ENCODE measurements at regions not wholly inside any gene's neighbourhood (a gene's known extent, or its start where the extent isn't known, plus 50 kb on each side); places are given as distances from the start of the nearest gene placed in this dataset.

- no peak for DNase-seq
Measured at GRCh38 chr3:13207975-13208705, 134.9 kb upstream of the IQSEC1 start.

DNA sequence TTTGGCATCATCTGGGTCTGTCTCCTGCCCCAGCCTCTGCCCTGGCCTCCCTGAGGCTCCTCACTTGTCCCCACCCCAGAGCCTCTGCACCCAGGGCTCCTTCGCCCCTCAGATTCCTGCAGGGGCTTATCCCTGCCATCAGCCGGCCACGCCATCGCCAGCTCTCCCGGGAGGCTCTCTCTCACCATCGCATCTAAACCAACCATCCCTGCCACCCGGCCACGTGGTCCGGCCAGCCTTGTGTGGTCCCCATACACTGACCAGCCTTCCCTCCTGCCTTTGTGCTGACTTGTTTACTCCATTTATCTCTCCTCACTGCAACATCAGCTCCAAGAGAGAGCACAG is 134.3 kb upstream of the IQSEC1 start:
- no peak for DNase-seq

DNA sequence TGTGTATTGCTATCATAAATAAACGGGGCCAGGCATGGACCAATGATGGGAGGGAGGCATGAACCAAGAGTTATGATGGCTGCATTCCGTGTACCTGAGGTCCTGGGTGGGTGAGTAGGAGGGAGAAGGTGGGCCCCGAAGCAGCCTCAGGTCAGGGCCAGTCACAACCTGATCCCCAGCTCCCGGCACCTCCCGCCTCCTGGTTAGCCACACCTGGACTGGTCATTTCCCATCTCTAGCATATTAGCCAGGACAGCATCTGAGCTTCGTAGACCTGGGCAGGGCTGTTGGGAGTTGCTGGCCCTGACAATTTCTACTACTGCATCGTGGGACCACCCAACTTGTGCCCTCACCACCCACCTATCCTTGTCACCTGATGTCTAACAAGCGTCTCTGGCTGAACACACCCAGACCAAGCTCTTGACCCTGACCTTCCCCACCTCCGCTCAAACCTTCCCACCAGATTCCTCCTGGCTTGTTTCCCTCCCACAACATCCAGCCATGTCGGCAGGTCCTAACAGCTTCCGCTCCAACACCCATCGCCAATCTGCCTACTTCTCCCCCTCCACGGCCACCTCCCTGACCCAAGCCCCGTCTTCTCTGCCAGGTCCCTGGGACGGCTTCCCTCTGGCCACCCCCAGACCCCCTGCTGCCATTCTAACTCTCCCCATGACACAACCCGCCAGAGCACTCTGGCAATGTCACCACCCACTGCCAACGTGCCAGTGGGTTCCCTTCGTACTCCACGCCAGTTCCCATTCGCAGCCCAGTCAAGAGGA is 133.8 kb upstream of the IQSEC1 start:
- DNase-seq: no peak

DNA sequence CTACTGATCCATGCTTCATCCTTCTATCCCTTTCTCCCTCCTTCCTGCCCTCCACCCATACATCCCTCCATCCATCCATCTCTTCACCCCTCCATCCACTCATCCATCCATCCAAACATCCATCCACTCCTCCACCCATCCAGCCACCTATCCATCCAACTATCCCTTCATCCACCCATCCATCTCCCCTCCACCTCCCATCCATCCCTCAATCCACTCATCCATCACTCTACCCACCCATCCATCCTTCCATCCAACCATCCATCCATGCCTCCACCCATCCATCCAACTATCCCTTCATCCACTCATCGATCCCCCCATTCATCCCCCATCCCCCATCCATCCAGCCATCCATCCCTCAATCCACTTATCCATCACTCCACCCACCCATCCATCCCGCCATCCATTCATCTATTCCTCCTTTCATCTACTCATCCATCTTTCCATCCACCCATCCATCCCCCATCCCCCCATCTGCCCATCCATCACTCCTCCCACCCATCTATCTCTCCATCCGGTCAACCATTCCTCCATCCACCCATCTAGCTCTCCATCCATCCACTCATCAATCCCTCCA is 132.4 kb upstream of the IQSEC1 start:
- DNase-seq: no peak

GRCh38 chr3:13204177-13204581 is 130.9 kb upstream of the IQSEC1 start:
- no peak for DNase-seq

DNA sequence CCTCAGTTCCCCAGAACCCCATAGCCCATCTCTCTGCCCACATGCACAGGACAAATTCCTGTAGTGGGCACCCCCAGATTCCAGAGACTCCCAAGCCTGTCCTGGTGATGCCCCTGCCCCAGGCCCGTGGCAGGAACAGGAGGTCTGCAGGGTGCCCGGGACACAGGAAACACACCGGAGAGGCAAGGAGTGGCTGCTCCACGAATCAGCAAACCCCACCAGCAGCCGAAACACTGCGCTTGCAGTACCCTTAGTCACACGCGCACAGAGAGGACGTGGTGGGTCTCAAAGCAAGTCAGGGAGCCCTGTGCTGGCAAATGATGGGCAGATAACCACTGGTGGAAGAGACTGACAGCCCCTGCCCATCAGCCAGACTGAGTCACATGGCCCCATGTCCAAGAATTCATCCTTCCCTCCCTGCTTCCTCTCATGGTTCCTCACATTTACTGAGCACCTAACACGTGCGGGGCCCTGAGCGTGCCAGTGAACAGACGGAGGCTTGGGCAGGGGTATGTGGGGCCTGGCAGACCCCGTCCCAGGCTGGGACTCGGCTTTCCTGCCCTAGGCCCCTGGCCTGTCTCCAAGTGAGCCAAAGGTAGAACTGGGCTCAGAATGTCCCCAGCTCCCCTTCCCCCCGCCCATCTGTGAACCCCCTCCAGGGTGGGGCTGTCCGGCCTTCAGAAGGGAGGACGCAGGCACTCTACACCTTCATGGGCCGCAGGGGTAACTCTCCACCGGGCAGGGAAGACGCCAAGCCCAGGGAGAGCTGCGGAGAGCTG is 130.4 kb upstream of the IQSEC1 start:
- DNase-seq: no peak

DNA sequence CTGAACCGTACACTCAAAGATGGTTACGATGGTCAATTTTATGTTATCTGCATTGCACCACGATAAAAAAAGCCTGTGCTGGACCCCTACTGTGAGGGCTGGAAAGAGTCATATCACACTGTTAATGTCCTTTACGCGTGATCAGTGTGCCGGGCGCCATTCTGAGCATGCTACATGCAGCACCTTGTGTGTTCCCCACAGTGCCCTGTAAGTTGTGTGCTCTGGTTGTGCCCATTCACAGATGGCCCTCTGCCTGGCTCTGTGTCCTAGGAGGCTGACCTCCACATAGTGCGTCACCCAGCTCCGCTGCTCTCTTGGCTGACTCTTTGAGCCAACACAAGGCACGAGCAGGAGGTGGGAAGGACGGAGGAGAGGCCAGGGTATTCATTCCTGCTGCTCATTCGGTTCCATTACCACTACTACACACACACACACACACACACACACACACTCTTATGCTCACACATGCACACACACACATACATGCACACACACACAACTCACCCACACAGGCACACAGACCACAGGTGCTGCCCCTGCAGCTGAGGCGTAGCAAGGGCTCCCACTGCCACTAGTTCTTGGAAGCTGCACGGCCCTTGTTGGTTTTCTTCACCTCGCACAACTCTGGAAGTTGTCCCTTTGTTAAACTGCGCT is 129.6 kb upstream of the IQSEC1 start:
- DNase-seq: no peak

GRCh38 chr3:13201851-13202250 is 128.6 kb upstream of the IQSEC1 start:
- DNase-seq: no peak

DNA sequence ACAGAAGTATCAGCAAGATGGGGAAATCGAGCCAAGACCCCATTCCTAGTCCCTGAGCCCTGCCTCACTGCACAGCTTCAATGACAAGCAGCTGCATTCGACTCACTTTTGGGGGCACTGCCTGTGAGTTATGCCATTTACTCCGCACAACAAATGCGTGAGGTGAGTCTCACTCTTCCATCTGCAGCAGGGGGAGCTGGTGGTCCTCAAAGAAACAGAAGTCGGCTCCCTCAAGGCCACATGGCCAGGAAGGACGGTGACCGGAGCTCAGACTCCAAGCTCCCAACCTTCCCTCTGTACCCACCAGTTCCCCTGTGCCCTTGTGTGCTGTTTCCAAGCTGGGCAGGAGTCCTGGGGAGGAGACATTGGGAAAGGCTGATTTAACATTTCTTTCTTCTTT is 127.7 kb upstream of the IQSEC1 start:
- DNase-seq: no peak

DNA sequence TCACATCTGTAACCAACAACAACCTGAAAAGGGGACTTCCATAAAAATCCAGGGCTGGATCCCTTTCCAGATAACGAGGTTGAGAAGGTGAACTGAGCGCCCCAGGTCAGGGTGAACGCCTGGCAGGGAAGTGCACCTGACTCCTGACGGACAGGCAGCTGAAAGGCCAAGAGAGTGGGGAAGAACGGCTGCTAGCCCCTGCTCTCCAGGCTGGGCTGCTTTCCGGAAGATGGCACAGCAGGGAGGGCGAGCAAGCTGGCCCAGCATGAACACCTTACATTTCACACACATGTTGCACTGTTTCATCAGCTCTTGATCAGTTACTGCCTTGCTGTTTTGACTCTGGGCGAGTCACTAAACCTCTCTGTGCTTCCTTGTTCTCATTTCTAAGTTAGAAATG is 127.2 kb upstream of the IQSEC1 start:
- no peak for DNase-seq

- no peak for DNase-seq
Measured at GRCh38 chr3:13199899-13200451, 126.7 kb upstream of the IQSEC1 start.

GRCh38 chr3:13199006-13199776 is 126.0 kb upstream of the IQSEC1 start:
- no peak for DNase-seq

DNA sequence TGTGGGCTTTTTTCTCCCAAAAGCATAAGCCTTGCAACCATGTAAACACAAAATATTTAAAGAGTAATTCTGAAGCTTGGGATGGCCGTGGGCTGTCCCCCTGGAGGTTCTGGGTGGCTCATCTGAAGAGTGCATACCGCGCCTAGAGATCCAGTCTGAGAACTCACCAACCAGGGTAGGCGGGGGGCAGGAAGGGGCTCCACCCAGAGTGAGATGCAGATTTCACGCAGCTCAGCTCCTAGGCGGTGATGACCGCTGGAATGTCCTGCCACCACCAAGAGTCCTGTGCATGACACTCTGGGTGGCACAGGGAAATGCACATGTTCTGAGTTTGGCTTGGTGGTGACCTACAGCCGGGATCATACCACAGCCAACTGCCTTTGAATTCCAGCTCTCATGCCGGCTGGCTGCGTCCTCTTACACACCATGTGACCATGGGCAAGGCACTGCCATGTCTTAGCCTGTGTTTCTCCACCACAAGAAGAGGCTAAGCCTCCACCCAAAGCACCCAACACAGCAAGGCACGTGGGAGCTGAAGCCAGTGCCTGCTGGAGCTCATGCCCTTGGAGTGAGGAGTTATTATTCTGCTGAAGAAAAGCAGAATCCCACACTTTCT is 125.1 kb upstream of the IQSEC1 start:
- no peak for DNase-seq

DNA sequence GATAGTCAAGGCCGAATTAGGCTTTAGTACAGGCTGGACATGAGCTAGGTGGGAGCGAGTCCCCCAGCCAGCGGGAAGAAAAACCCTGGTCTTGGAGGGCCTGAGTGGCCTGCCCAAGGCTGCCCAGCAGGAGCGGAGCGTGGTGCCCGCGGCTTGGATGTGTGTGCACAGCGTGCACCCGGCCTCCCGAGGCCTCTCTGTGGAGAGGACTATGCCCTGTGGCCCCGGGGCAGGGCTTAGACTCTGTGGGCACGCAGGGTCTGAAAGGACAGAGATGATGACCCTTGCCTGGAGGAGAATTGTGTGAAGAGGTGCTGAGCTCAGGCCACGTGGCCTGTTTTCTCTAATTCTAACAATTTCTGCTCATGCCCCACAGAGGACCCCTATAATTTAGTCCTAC is 124.6 kb upstream of the IQSEC1 start:
- DNase-seq: no peak

DNA sequence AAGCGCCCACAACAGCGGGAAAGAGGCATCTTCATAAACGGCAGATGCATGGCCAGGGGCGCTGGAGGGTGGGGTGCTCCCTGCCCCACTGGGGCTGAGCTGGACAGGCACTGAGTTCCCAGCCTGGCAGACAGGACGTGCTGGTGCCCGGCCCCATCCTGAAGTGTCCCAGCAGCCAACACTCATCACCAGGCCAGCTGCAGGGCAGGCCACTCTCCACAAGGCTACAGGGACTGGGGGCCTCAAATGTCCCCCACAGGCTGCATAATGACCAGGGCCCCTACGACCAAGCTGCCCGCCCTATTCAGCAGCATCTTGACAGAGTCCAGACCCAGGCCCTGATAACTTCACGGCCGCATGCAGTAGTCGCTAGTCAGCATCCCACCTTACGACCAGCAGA is 124.1 kb upstream of the IQSEC1 start:
- no peak for DNase-seq

DNA sequence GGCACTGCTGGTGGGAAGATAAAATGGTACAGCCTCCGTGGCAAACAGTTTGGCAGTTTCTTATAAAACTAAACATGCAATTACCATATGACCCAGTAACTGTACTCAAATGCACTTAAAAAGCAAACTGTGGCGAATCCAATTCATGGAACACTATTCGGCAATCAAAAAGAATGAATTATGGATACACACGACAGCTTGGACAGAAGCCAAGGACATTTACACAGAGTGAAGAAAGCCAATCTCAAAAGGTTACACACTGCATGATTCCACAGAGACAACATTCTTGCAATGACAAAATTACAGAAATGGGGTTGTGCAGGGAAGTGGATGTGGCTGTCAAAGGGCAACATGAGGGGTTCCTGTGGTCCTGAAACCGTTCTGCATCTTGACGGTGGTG is 122.1 kb upstream of the IQSEC1 start:
- DNase-seq: no peak

DNA sequence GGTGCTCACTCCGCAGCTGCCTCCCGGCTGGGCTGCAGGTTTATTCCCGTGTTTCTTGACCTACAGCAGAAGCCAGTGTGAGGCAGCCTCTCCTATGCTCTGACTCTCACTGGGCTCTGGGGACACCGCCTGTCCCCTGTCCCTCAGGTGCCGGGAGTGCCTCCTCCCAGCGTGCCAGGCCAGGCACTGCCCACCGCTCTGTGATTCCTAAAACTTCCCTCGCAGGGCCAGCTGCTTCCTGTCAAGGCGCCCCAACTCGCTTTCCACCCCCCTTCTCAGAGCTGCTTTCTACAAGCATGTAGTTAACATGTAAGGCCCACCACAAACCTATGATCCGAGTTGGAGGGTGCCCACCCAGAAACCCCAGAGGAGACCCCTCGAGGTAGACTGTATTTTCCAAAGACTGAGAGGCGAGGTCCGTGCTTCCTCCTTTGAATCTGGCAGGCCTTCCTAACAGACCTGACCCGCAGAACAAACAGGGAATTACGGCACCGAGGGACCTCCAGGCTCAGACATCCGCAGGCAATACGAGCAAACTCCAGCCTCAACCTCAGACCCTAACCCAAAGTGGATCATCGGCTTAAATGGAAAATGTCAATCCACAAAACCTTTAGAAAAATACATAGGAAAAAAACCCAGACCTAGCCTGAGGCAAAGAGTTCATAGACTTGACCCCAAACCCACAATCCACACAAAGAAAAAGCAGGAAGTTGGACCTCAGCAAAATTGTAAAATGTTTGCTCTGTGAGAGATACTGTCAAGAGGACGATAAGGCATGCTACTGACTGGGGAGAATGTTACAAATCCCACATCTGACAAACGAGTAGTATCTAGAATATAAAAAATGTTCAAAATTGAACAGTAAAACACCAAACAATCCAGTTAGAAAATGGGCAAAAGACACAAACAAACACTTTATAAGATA is 121.3 kb upstream of the IQSEC1 start:
- DNase-seq: no peak

DNA sequence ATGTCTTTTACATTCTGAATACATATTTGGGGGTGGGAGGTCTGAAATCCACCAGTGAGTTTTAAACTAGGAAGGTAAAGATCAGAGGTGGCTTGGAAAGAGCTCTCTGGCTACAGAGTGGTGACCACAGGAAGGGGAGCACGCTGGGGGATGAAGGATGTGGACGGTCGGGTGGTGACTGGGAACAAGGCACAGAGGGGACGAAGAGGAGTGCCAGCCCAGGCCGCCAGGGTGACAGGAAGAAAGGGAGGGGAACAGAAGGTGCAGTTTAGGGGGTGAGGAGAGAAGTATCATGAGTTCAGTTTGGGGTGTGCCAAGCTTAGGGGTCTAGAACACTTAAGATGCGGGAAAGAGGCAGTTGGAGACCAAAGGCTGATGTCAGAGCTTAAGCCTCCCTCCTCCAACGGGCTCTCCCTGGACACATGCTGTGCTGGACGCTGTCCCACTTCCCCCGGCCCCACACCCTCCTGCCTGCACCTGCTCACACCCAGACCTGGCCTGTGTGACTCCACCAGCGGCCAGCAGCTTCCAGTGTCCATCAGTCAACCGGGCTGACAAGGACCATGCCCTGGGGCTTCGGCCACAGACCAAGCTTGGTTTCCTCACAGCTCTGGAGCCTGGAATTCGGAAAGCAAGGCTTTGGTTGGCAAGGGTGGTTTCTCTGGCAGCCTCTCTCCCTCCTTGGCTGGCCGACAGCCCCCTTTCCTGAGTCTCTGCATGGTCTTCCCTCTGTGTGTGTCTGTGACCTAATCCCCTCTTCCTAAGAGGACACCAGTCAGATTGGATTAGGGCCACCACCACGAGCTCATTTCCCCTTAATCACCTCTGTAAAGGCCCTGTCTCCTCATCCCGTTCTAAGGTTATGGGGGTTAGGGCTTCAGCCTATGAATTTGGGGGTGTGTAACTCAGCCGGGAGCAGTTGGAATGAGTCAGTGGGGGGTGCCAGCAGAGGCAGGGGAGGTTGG is 120.4 kb upstream of the IQSEC1 start:
- DNase-seq: no peak
